ENCODE measurements at regions not wholly inside any gene's neighbourhood (a gene's known extent, or its start where the extent isn't known, plus 50 kb on each side); places are given as distances from the start of the nearest gene placed in this dataset.
"Not testable (repeated sequence)": the region's sequence is repeated elsewhere in the genome, so short reads cannot be mapped to it uniquely, and the experiment has no call there.

DNA sequence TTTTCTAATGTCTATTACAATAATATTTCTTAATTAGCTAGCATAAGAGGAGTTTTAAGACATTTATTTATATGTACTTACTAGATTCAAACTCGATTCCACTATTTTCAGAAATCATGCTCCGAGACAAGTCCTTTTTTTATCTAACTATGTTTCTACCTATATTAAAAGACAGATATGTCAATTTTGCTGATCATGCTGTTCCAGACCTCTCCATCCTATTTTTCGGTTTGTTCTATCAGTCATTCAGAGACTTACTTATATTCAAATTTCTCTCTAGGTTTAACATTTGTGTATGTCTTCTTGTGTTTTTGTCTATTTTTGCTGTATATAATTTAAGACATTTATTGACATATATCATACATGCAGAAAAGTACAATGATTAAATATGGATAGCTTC lies 635.5 kb downstream of the ZNF716 start:
- DNase-seq, result not testable (repeated sequence)

DNA sequence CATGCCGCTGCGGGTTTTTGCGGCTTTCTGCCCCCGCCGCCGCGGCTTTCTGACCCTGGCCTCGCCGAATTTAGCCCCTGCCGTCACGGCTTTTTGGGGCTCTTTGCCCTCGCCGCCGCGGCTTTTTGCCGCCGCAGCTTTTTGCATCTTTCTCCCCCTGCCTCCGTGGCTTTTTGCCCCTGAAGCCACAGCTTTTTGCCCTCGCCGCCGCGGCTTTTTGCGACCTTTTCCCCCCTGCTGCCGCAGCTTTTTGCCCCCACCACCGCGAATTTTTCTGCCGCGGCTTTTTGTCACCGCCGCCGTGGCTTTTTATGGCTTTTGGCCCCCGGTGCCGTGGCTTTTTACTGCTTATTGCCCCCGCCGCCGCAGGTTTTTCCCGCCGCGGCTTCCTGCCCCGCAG lies 636.5 kb downstream of the ZNF716 start:
- DNase-seq, result no peak

DNA sequence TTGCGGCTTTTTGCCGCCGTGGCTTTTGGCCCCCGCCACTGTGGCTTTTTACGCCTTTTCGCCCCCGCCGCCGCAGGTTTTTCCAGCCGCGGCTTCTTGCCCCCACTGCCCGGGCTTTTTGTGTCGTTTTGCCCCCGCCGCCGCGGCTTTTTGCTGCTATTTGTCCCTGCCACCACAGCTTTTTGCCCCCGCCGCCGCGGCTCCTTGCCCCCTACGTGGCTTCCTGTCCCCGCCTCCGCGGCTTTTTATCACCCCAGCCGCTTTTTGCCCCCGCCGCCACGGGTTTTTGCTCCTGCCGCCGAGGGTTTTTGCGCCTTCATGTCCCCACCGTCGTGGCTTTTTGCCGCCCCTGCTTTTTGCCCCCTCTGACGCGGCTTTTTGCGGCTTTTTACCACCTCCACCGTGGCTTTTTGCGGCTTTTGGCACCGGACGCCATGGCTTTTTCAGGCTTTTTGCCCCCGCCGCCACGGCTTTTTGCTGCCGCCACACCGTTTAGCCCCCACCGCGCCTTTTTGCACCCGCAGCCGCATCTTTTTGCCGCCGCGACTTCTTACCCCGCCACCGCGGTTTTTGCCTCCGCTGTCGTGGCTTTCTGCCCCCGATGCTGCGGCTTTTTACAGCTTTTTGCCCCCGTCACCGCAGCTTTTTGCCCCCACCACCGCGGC lies 637.0 kb downstream of the ZNF716 start:
- no peak for DNase-seq

DNA sequence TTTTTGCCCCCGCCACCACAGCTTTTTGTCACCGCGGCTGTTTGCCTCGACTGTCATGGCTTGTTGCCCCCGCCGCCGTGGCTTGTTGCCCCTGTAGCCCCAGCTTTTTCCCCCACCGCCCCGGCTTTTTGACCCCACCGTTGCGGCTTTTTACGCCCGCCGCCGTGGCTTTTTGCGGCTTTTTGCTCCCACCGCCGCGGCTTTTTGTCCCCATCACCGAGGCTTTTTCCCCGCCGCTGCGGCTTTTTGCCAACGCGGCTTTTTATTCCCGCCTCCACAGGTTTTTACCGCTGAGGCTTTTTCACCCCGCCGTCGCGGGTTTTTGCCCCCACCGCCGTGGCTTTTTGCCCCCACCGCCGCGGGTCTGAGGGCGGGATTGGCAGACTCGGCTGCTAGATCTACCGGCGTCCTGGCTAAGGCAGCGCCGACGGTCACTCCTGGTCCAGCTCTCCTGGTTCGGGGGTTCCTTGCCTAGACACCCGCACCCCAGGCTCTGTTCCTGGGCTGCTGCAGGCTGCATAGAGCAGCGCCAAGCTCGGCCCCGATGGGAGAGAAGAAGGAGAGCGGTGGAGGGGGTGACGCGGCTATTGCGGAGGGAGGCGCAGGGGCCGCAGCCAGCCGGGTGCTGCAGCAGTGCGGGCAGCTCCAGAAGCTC lies 637.7 kb downstream of the ZNF716 start:
- DNase-seq, result peak; percentile 20

DNA sequence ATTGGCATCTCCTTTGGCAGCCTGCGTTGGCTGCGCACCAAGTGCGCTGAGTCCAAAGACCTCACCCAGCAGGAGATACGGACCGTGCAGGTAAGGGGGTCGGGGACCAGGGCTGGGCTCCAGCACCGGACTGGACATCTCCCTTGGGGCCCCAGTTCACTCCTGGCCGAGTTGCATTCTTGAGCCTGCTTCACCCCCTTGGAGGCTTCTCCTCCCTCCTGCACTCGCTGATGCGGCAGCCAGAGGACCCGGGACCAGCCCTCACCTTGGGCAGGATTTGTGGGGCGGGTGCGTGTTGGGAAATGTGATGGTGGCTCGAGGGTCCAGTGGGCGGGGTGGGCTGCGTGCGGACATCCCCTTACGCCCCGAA lies 638.2 kb downstream of the ZNF716 start:
- not testable (repeated sequence) for DNase-seq

DNA sequence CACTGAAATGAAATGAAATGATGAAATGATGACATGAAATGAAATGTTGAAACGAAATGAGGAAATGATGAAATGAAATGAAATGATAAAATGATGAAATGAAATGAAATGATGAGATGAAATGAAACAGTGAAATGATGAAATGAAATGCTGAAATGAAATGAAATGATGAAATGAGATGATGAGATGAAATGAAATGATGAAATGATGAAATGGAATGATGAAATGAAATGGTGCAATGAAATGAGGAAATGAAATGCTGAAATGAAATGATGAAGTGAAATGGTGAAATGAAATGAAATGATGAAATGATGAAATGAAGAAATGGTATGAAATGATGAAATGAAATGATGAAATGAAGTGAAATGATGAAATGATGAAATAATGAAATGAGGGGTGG lies 641.1 kb downstream of the ZNF716 start:
- DNase-seq, result not testable (repeated sequence)

Measured in left hindlimb (tissue), 1 donor.